H1 (cell line): ENCODE measurements at regions not wholly inside any gene's neighbourhood (a gene's known extent, or its start where the extent isn't known, plus 50 kb on each side); places are given as distances from the start of the nearest gene placed in this dataset.

Experiments
- CBX8 ChIP-seq: fragments of 300-800, 300-1000 bp; sonication (generic); IDR thresholded peaks from 2 replicates; pipeline ENCODE4 v1.7.1; 2016; ENCODE audit warnings: low read depth, low read length, borderline replicate concordance
- NANOG ChIP-seq: IDR thresholded peaks from 2 replicates; pipeline ENCODE4 v1.6.1; 2011; ENCODE audit warnings: low read length, low read depth, mild to moderate bottlenecking, inconsistent platforms; ENCODE audit not compliant: insufficient read depth, poor library complexity, severe bottlenecking
- SP1 ChIP-seq: IDR thresholded peaks from 2 replicates; pipeline ENCODE4 v1.6.1; 2011; ENCODE audit warnings: low read depth, low read length

- no peak for TF ChIP-seq SP1
- no peak for TF ChIP-seq NANOG
- no peak for TF ChIP-seq CBX8
Measured at GRCh38 chrX:150205011-150205410, 158.1 kb upstream of the MAMLD1 start (continued).
